RWPE1 (cell line): ENCODE measurements at regions not wholly inside any gene's neighbourhood (a gene's known extent, or its start where the extent isn't known, plus 50 kb on each side); places are given as distances from the start of the nearest gene placed in this dataset.

Experiments
- CTCF ChIA-PET: fragments of 350-600 bp; sonication (Branson Sonifier 250); formaldehyde crosslinking; extraction: SDS; loops from one replicate; lab custom pipeline; 2021; lab: Yijun Ruan, JAX
- POLR2A ChIA-PET: fragments of 400-600 bp; formaldehyde crosslinking; extraction: SDS; loops from one replicate; lab custom pipeline; 2020; ENCODE audit warnings: antibody characterized with exemption; ENCODE audit not compliant: low non-redundant PET; lab: Yijun Ruan, JAX
- DNase-seq: peaks from one replicate; pipeline ENCODE4 v3.0.0; 2012; ENCODE audit warnings: low spot score
- H3K27ac ChIP-seq: fragments of 450-650 bp; 2 replicates; pipeline ENCODE4 v1.5.1; 2017
- TF ChIP-seq, protein P1 (sequence below): fragments of 450-650 bp; conservative IDR thresholded peaks from 2 replicates; pipeline ENCODE4 v1.5.1; 2017; ENCODE audit warnings: low read depth, mild to moderate bottlenecking

DNA sequence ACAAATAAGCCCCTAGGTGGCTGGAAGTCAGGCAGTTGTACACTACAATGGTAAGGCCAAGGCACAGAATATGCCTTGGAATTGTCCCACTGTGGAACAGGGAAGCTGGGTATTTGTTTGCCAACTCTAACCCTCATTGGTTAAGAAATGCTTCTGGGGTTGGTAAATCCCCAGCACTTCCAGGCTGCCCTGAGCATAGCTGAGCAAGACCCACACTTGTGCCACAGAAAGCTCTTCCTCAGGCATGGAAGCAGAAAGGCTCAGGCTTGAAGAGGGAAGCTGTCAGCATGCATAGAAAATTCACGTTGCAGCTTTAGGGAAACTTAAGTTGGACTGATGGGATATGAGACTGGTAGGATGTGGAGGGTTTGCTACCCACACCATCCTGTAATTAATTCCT lies 86.9 kb upstream of the PLCL2 start:
- H3K27ac ChIP-seq = no peak overlapping the region
- TF ChIP-seq, protein P1, sequence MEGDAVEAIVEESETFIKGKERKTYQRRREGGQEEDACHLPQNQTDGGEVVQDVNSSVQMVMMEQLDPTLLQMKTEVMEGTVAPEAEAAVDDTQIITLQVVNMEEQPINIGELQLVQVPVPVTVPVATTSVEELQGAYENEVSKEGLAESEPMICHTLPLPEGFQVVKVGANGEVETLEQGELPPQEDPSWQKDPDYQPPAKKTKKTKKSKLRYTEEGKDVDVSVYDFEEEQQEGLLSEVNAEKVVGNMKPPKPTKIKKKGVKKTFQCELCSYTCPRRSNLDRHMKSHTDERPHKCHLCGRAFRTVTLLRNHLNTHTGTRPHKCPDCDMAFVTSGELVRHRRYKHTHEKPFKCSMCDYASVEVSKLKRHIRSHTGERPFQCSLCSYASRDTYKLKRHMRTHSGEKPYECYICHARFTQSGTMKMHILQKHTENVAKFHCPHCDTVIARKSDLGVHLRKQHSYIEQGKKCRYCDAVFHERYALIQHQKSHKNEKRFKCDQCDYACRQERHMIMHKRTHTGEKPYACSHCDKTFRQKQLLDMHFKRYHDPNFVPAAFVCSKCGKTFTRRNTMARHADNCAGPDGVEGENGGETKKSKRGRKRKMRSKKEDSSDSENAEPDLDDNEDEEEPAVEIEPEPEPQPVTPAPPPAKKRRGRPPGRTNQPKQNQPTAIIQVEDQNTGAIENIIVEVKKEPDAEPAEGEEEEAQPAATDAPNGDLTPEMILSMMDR = no peak
- ChIA-PET CTCF (no interaction called here), POLR2A (no interaction called here)
- no peak for DNase-seq

- TF ChIP-seq, protein P1 = no peak
Observed at GRCh38 chr3:16798738-16799137, 86.0 kb upstream of the PLCL2 start.

DNA sequence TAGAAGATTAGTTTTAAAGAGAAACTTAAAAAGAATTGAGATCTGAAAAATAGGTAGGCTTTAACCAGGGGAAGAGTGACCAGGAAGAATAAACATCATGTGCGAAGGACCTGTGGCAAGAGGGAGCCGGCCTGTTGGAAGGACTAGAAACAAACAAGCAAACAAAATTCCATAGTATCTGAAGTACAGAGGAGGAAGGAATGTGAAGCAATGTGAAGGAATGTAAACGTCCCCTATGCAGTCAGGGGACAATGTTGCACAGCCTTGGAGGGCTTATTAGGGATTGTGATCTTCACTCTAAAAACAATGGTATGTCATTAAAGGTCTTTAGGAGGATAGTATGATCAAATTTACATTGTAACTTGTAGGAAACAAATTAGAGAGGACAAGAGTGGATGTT lies 84.4 kb upstream of the PLCL2 start:
- H3K27ac ChIP-seq = no peak overlapping the region
- POLR2A ChIA-PET = no interaction called here
- DNase-seq = no peak
- CTCF ChIA-PET = no interaction called here
- TF ChIP-seq, protein P1 = no peak

More at GRCh38 chr3:16798738-16799137, 86.0 kb upstream of the PLCL2 start:
- H3K27ac ChIP-seq = no peak overlapping the region
- POLR2A ChIA-PET = no interaction called here
- no peak for DNase-seq
- CTCF ChIA-PET = no interaction called here

DNA sequence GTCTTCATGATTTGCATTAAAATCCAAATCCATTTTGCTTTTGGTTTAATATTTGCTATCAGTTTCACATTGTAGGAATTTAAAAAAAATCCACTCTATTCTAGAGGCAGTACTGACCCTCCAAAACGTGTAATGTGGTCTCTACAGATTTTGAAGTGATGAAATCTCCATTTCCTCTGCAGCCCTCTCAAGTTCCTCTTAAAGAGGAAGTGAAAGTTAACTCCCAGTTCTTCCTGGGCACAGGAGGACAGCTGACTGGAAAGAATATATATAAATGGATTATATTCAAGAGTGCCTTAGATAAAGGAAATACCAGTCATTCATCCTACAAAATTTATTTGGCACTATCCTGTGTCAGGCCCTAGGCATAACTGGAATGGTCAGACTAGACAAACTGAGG lies 83.5 kb upstream of the PLCL2 start:
- no peak overlapping the region for H3K27ac ChIP-seq
- no peak for DNase-seq
- POLR2A ChIA-PET = no interaction called here
- CTCF ChIA-PET = no interaction called here
- TF ChIP-seq, protein P1 = no peak

DNA sequence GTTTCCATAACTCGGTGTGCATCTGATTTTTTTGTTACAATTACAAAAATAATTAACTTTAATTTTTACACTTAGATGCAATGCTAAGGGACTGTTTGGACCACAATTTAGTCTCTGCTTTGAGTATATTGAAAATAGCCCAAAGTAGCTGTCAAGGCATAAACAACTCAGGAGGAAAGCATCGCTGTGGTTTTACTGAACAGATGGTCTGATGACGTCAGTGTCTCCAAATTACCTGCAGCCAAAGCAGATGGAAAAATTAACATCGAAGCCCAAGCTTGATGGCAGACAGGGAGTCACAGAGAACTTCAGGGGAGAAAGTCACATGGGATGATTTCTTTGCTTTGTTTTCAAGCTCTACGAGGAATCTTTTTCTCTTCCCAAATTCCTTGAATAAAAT lies 83.1 kb upstream of the PLCL2 start:
- CTCF ChIA-PET = no interaction called here
- TF ChIP-seq, protein P1 = no peak
- no peak overlapping the region for H3K27ac ChIP-seq
- POLR2A ChIA-PET = no interaction called here
- DNase-seq = no peak

- no peak overlapping the region for H3K27ac ChIP-seq
- POLR2A ChIA-PET = no interaction called here
- no peak for DNase-seq
- CTCF ChIA-PET = interaction anchor here (0.6 kb wide), 1 partner anchor 663 kb away, joined by 4 read pairs; no protein-coding TSS in a partner anchor
- TF ChIP-seq, protein P1 = no peak
Observed at GRCh38 chr3:16802389-16802788, 82.4 kb upstream of the PLCL2 start.
